ENCODE measurements at regions not wholly inside any gene's neighbourhood (a gene's known extent, or its start where the extent isn't known, plus 50 kb on each side); places are given as distances from the start of the nearest gene placed in this dataset.

DNA sequence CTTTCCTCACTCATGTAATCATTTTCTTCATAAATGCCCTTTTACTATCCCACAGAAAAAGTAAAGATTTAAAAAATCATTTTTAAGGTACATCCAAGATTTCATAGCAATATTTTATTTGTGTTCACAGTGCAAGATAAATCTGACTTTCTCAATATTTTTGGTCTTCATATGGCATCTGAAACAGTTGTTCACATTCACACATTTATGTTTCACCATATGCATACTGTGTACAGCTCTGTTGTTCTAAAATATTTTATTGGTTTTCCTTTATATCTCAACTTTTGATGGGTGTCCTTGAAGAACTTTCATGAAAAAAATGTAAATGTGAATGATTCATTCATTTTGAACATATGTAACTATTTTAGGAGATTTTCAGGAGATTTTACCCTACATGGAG lies 348.7 kb downstream of the SNAPC1 start:
- H3K27me3 ChIP-seq (replicated peaks; ENCODE audit: control insufficient read depth, insufficient read depth, low read length) = no peaks in the 10 kb centered on the region; the same call in 1 of the 2 replicates
- DNase-seq (ENCODE audit: extremely low read depth, insufficient read length) = no peak
- no peak overlapping the region for H3K4me3 ChIP-seq (replicated peaks; ENCODE audit: low read depth, low read length)
- TF ChIP-seq CTCF (IDR thresholded peaks at IDR 0.05; ENCODE audit: insufficient read depth, low read length, poor library complexity, severe bottlenecking) = no peak
- no peaks in the 10 kb centered on the region for H3K36me3 ChIP-seq (ENCODE audit: control insufficient read depth, insufficient read depth, low read length)

- H3K36me3 ChIP-seq (ENCODE audit: control insufficient read depth, insufficient read depth, low read length) = no peaks in the 10 kb centered on the region
- peak; percentile 76 for DNase-seq (ENCODE audit: extremely low read depth, insufficient read length)
- H3K27me3 ChIP-seq (replicated peaks; ENCODE audit: control insufficient read depth, insufficient read depth, low read length) = no peaks in the 10 kb centered on the region; the same call in none of the 2 replicates
- peak; percentile 49 for TF ChIP-seq CTCF (IDR thresholded peaks at IDR 0.05; ENCODE audit: insufficient read depth, low read length, poor library complexity, severe bottlenecking)
- peak overlapping the region; percentile 10; the same call in 1 of the 2 replicates for H3K4me3 ChIP-seq (replicated peaks; ENCODE audit: low read depth, low read length)
Observed at GRCh38 chr14:62117010-62117750, 355.0 kb downstream of the SNAPC1 start.

- peak overlapping the region; percentile 10; the same call in 1 of the 2 replicates for H3K4me3 ChIP-seq (replicated peaks; ENCODE audit: low read depth, low read length)
- no peaks in the 10 kb centered on the region for H3K36me3 ChIP-seq (ENCODE audit: control insufficient read depth, insufficient read depth, low read length)
- no peaks in the 10 kb centered on the region; the same call in none of the 2 replicates for H3K27me3 ChIP-seq (replicated peaks; ENCODE audit: control insufficient read depth, insufficient read depth, low read length)
- DNase-seq (ENCODE audit: extremely low read depth, insufficient read length) = no peak
- TF ChIP-seq CTCF (IDR thresholded peaks at IDR 0.05; ENCODE audit: insufficient read depth, low read length, poor library complexity, severe bottlenecking) = no peak
Observed at GRCh38 chr14:62117751-62118105, 355.5 kb downstream of the SNAPC1 start.

- no peak for DNase-seq (ENCODE audit: extremely low read depth, insufficient read length)
- no peak for TF ChIP-seq CTCF (IDR thresholded peaks at IDR 0.05; ENCODE audit: insufficient read depth, low read length, poor library complexity, severe bottlenecking)
- Histone ChIP-seq H3K4me3 (replicated peaks; ENCODE audit: low read depth, low read length) (no peak overlapping the region), H3K36me3 (ENCODE audit: control insufficient read depth, insufficient read depth, low read length) (no peaks in the 10 kb centered on the region), H3K27me3 (replicated peaks; ENCODE audit: control insufficient read depth, insufficient read depth, low read length) (no peaks in the 10 kb centered on the region; the same call in none of the 2 replicates)
Observed at GRCh38 chr14:62118461-62118860, 356.2 kb downstream of the SNAPC1 start.

- TF ChIP-seq CTCF (IDR thresholded peaks at IDR 0.05; ENCODE audit: insufficient read depth, low read length, poor library complexity, severe bottlenecking) = no peak
- H3K36me3 ChIP-seq (ENCODE audit: control insufficient read depth, insufficient read depth, low read length) = no peaks in the 10 kb centered on the region
- no peaks in the 10 kb centered on the region; the same call in none of the 2 replicates for H3K27me3 ChIP-seq (replicated peaks; ENCODE audit: control insufficient read depth, insufficient read depth, low read length)
- no peak overlapping the region for H3K4me3 ChIP-seq (replicated peaks; ENCODE audit: low read depth, low read length)
- DNase-seq (ENCODE audit: extremely low read depth, insufficient read length) = no peak
Observed at GRCh38 chr14:62118871-62119270, 356.7 kb downstream of the SNAPC1 start.

All from GM06990 (cell line).